Left lung (tissue), 4 donors: ENCODE measurements at regions not wholly inside any gene's neighbourhood (a gene's known extent, or its start where the extent isn't known, plus 50 kb on each side); places are given as distances from the start of the nearest gene placed in this dataset.

Source experiments
- ATAC-seq: fragments of 200-7000 bp; cut with Tn5 transposase; one replicate; pipeline ENCODE4 v1.9.1; 2020; ENCODE audit warnings: moderate library complexity
- DNase-seq, 4 donors: peaks; one replicate each; pipeline ENCODE4 v3.0.0-alpha.2; 2013 to 2020
- H3K27ac ChIP-seq, 2 donors: fragments of 200-600 bp; sonication (generic) in 1 of 2; one replicate each; pipeline versions ENCODE4 v1.5.0 to v1.8.0; 2020 to 2021
- H3K27me3 ChIP-seq, 2 donors: fragments of 200-600 bp; sonication (generic) in 1 of 2; one replicate each; pipeline versions ENCODE4 v1.5.0 to v1.8.0; 2020 to 2021
- H3K36me3 ChIP-seq, 2 donors: fragments of 200-600 bp; sonication (generic) in 1 of 2; one replicate each; pipeline versions ENCODE4 v1.5.0 to v1.8.0; 2020 to 2021
- H3K4me1 ChIP-seq, 2 donors: fragments of 200-600 bp; one replicate each; pipeline ENCODE4 v1.8.0; 2021
- H3K4me3 ChIP-seq, 2 donors: fragments of 200-600 bp; sonication (generic) in 1 of 2; one replicate each; pipeline versions ENCODE4 v1.5.0 to v1.8.0; 2020 to 2021; ENCODE audit warnings: mild to moderate bottlenecking in 1 of 2
- H3K9me3 ChIP-seq, 2 donors: fragments of 200-600 bp; sonication (generic) in 1 of 2; one replicate each; pipeline versions ENCODE4 v1.5.0 to v1.8.0; 2020 to 2021
- intact Hi-C, 2 donors: fragments of 100-400 bp; cut with DNase I; formaldehyde crosslinking; loops; one replicate each; pipeline versions ENCODE4 v1.11.2 to v1.14.2; 2022
- TF ChIP-seq, protein P1 (sequence below), 2 donors: fragments of 200-600 bp; sonication (generic) in 1 of 2; IDR thresholded peaks; one replicate each; pipeline versions ENCODE4 v1.5.0 to v1.8.0; 2021; ENCODE audit warnings: antibody characterized with exemption in 2 of 2
- donor health status: DM: no; HTN: yes; CAD: no.
- donor health status: DM: no; HTN: no; CAD: no.

DNA sequence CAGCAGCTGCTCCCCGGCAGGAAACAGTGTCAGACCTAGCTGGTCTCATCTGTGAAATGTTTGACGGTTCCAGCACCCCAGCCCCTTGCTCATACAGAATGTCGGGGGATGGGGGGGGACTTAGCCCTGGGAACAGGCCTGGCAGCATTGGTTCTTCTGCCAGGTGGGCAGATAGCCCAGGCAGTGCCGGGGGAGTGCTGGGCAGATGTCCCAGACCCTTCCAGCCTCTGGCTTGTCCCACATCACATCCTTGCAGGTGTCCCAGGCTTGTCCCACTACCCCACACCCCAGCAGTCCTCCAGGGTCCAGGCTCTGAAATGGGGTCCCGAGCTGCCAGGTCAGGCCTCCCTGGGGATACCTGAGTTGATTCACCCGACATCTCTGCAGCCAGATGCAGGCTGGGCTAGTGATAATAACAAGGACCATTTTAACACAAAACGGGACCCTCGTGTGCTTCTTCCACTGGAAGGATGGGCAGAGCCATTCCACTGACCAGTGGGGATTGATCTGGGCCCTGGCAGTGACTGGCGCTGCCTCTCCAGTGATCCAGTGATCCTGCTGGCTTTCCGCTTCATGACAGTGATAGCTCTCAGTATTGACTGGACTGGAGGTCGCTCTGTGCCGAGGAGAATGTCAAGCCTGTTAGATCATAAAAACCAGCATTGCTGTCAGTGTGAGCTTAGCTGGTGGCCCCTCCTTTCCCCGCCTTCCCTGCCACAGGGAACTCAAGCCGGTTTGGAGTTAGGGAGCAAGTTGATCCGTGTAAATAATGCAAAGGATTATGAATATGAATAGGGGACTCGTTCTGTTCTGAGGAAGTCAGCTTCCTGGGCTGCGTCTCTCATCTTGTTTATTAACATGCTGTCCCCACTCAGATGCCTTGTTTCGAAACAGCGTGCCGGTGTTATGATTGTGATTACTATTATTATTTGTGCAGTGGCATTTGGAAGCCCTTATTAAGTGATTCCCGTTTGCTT, 180.6 kb downstream of the AACS start:
- H3K4me1 ChIP-seq = no peaks in the 10 kb centered on the region
- H3K27me3 ChIP-seq = peaks cover 0 to 78% of the 10 kb centered on the region in 2 donors
- TF ChIP-seq, protein P1, sequence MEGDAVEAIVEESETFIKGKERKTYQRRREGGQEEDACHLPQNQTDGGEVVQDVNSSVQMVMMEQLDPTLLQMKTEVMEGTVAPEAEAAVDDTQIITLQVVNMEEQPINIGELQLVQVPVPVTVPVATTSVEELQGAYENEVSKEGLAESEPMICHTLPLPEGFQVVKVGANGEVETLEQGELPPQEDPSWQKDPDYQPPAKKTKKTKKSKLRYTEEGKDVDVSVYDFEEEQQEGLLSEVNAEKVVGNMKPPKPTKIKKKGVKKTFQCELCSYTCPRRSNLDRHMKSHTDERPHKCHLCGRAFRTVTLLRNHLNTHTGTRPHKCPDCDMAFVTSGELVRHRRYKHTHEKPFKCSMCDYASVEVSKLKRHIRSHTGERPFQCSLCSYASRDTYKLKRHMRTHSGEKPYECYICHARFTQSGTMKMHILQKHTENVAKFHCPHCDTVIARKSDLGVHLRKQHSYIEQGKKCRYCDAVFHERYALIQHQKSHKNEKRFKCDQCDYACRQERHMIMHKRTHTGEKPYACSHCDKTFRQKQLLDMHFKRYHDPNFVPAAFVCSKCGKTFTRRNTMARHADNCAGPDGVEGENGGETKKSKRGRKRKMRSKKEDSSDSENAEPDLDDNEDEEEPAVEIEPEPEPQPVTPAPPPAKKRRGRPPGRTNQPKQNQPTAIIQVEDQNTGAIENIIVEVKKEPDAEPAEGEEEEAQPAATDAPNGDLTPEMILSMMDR (IDR thresholded peaks at IDR 0.05) = no peak
- ATAC-seq = no peak
- H3K27ac ChIP-seq = no peak overlapping the region
- no peak overlapping the region for H3K4me3 ChIP-seq
- intact Hi-C loops = no loop called here
- no peaks in the 10 kb centered on the region for H3K36me3 ChIP-seq
- DNase-seq = no peak
- no peaks in the 10 kb centered on the region for H3K9me3 ChIP-seq

DNA sequence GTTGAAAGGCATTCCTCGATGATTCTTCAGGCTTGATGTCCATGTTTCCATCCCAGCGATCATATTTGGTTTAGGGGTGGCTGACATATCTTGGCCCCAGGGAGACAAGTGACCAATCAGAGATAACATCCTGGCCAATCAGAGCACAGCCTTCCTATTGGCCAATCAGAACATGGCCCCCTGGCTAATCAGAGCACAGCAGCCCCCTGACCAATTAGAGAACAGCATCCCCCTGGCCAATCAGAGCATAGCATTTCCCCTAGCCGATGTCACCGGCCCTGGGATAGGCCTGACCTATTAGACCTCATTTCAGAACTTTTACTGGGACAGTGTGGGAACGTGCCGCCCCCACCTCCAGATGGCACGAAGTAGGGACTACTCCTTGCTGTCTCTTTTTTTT, 182.2 kb downstream of the AACS start:
- no peak for ATAC-seq
- TF ChIP-seq, protein P1 (IDR thresholded peaks at IDR 0.05) = no peak
- Histone ChIP-seq H3K27ac (no peak overlapping the region), H3K9me3 (no peaks in the 10 kb centered on the region), H3K27me3 (peaks cover 0 to 71% of the 10 kb centered on the region in 2 donors), H3K4me1 (no peaks in the 10 kb centered on the region), H3K36me3 (no peaks in the 10 kb centered on the region), H3K4me3 (no peak overlapping the region)
- DNase-seq = no peak
- intact Hi-C loops = no loop called here

DNA sequence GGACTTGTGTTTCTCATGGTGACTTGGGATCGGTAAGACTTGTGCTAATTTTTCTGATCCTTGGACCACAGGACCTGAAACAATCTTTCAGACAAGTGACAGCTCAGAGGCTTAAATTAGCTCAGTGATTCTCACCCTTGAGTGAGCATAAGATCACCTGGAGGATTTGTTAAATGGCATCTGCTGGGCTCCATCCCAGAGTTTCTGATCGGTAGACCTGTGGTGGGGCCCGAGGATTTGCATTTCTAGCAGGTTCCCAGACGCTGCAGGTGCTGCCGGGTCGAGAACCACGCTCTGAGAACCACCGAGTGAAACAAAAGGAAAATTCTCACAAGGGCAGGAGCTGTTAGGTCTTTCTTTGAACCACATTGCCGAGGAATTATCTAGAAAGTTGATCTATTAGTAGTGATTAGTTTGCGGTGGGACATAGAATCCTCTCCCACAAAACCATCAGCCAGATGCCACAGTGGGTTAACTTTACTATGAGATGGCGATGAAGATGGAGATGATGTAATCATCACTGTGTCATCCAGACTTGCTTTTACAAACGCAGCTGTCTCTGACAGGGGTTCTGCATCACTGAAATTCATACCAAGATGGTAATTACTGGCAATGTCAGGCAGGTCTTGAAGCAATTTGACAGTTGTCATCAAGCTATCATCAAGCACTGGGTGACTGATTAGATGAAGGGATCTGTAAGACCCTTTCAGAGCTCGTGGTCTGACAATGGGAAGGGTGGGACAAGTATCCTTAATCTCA, 184.0 kb downstream of the AACS start:
- intact Hi-C loops = no loop called here
- Histone ChIP-seq H3K4me1 (no peaks in the 10 kb centered on the region), H3K4me3 (no peak overlapping the region), H3K27ac (no peak overlapping the region), H3K9me3 (no peaks in the 10 kb centered on the region), H3K36me3 (no peaks in the 10 kb centered on the region), H3K27me3 (peaks cover 0 to 62% of the 10 kb centered on the region in 2 donors)
- ATAC-seq = no peak
- TF ChIP-seq, protein P1 (IDR thresholded peaks at IDR 0.05) = no peak
- no peak for DNase-seq

DNA sequence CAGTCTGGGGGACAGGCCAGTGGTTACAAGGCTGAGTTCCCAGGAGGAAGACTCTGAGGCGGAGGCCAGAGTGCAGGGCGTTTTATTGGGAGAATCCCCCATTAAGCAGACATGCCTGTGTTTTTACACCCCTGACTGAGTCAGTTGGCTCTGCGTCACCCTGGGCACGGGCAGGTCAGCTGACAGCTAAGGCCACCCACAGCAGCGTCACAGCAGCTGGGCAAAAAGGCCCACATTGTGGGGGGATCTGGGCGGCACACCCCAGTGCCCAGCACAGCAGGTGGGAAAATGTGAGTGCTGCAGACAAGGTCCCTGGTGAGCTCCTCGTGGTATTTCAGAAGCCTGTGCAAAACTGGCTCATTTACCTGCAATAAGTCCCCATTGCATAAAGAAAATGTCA, 184.7 kb downstream of the AACS start:
- Histone ChIP-seq H3K27ac (no peak overlapping the region), H3K4me1 (no peaks in the 10 kb centered on the region), H3K4me3 (no peak overlapping the region), H3K36me3 (no peaks in the 10 kb centered on the region), H3K27me3 (peaks cover 0 to 55% of the 10 kb centered on the region in 2 donors), H3K9me3 (no peaks in the 10 kb centered on the region)
- ATAC-seq = no peak
- TF ChIP-seq, protein P1 (IDR thresholded peaks at IDR 0.05) = no peak
- no peak for DNase-seq
- intact Hi-C loops = no loop called here

DNA sequence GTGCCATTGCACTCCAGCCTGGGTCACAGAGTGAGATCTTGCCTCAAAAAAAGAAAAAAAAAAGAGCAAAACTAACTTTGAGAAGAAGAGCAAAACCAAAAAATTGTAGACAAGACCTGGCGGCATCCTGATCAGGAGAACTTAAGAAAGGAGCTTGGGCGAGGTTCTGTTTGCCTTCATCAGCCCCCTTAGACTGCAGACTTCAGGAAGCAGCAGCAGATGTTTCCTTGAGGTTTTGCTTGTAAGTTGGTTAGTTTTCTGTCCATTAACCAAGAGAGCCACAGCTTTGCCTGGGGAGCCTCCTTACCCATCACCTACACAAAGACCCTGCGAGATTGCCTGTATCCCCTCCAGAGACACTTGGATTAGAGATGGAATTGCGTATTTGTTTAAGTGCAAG, 189.0 kb downstream of the AACS start:
- no peak for DNase-seq
- Histone ChIP-seq H3K36me3 (no peaks in the 10 kb centered on the region), H3K27me3 (peaks cover 0 to 14% of the 10 kb centered on the region in 2 donors), H3K9me3 (peaks cover 0 to 3% of the 10 kb centered on the region in 2 donors), H3K4me1 (no peaks in the 10 kb centered on the region), H3K27ac (no peak overlapping the region), H3K4me3 (no peak overlapping the region)
- TF ChIP-seq, protein P1 (IDR thresholded peaks at IDR 0.05) = no peak
- no peak for ATAC-seq
- intact Hi-C loops = no loop called here
